Keratinocyte (primary cell): ENCODE measurements at regions not wholly inside any gene's neighbourhood (a gene's known extent, or its start where the extent isn't known, plus 50 kb on each side); places are given as distances from the start of the nearest gene placed in this dataset.

ENCODE experiments used
- DNase-seq: peaks from one replicate; pipeline ENCODE4 v3.0.0-alpha.2; 2011; ENCODE audit warnings: low read depth, missing footprints, low spot score
- FAIRE-seq: peaks from 2 replicates; lab custom pipeline; 2011; peaks lifted over from hg19 to GRCh38; lab: Jason Lieb, UNC
- H2AFZ ChIP-seq: 2 replicates; pipeline ENCODE4 v1.6.0; 2012; ENCODE audit warnings: low read length, control low read depth, inconsistent platforms; ENCODE audit not compliant: control insufficient read depth
- H3K27ac ChIP-seq: 2 replicates; pipeline ENCODE4 v1.5.1; 2011; ENCODE audit warnings: low read length; ENCODE audit not compliant: control insufficient read depth, insufficient read depth
- H3K27me3 ChIP-seq: 3 replicates; pipeline ENCODE4 v1.6.0; 2011; ENCODE audit warnings: low read length; ENCODE audit not compliant: control insufficient read depth, insufficient read depth; ENCODE audit errors: extremely low read depth
- H3K36me3 ChIP-seq, 2 experiments: 2 replicates in 1 of 2; 3 replicates in 1 of 2; pipeline ENCODE4 v1.5.1; 2011; ENCODE audit warnings: low read length in 2 of 2, mild to moderate bottlenecking in 1 of 2; ENCODE audit not compliant: control insufficient read depth in 2 of 2, insufficient read depth in 2 of 2; ENCODE audit errors: extremely low read depth in 1 of 2
- H3K4me1 ChIP-seq: 3 replicates; pipeline ENCODE4 v1.5.1; 2011; ENCODE audit warnings: low read length; ENCODE audit not compliant: control insufficient read depth, insufficient read depth; ENCODE audit errors: extremely low read depth
- H3K4me2 ChIP-seq: 3 replicates; pipeline ENCODE4 v1.6.0; 2011; ENCODE audit warnings: low read depth, low read length; ENCODE audit not compliant: control insufficient read depth, insufficient read depth; ENCODE audit errors: extremely low read depth
- H3K4me3 ChIP-seq, 3 experiments: fragments of 200-600 bp in 1 of 3; sonication (generic) in 1 of 3; 2 replicates in 2 of 3; 3 replicates in 1 of 3; pipeline ENCODE4 v1.5.1; 2011 to 2016; ENCODE audit warnings: low read length in 3 of 3, mild to moderate bottlenecking in 3 of 3, control low read depth in 2 of 3, inconsistent platforms in 1 of 3, low read depth in 1 of 3, mixed read lengths in 1 of 3, mixed run types in 1 of 3, moderate library complexity in 1 of 3; ENCODE audit not compliant: control insufficient read depth in 2 of 3, insufficient read depth in 2 of 3; ENCODE audit errors: extremely low read depth in 1 of 3
- H3K79me2 ChIP-seq: 2 replicates; pipeline ENCODE4 v1.6.0; 2012; ENCODE audit warnings: low read length; ENCODE audit not compliant: control insufficient read depth, insufficient read depth
- H3K9ac ChIP-seq: 3 replicates; pipeline ENCODE4 v1.6.0; 2011; ENCODE audit warnings: low read length; ENCODE audit not compliant: control insufficient read depth, insufficient read depth; ENCODE audit errors: extremely low read depth
- H3K9me1 ChIP-seq: 3 replicates; pipeline ENCODE4 v1.6.0; 2011; ENCODE audit warnings: low read length; ENCODE audit not compliant: control insufficient read depth, insufficient read depth; ENCODE audit errors: extremely low read depth
- H3K9me3 ChIP-seq: 2 replicates; pipeline ENCODE4 v1.5.1; 2012; ENCODE audit warnings: low read depth, low read length; ENCODE audit not compliant: control insufficient read depth
- H4K20me1 ChIP-seq: 3 replicates; pipeline ENCODE4 v1.6.0; 2011; ENCODE audit warnings: low read length; ENCODE audit not compliant: control insufficient read depth, insufficient read depth; ENCODE audit errors: extremely low read depth
- CTCF ChIP-seq, 3 experiments: IDR thresholded peaks in 1 of 3; conservative IDR thresholded peaks in 1 of 3; optimal IDR thresholded peaks in 1 of 3; 2 replicates in 2 of 3; 3 replicates in 1 of 3; pipeline versions ENCODE3 to v1.5.1; 2011; ENCODE audit warnings: low read length in 3 of 3, mild to moderate bottlenecking in 3 of 3, moderate library complexity in 2 of 3, control low read depth in 1 of 3, inconsistent platforms in 1 of 3; ENCODE audit not compliant: insufficient read depth in 2 of 3; ENCODE audit errors: extremely low read depth in 1 of 3
- EZH2 ChIP-seq: IDR thresholded peaks from one replicate; pipeline ENCODE4 v1.6.1; 2012; ENCODE audit warnings: inconsistent platforms, mild to moderate bottlenecking, low read length, moderate library complexity
- dilution Hi-C: fragments of 300-500 bp; cut with MboI; formaldehyde crosslinking; loops from one replicate; pipeline ENCODE4 v1.7.0; 2020; ENCODE audit warnings: low sequenced_read_pairs; ENCODE audit not compliant: extremely low pct_ligation_motif_present

- Histone ChIP-seq H2AFZ (no peak overlapping the region), H3K4me3 (no peak overlapping the region), H3K9me3 (no peaks in the 10 kb centered on the region), H4K20me1 (no peaks in the 10 kb centered on the region), H3K4me2 (no peak overlapping the region), H3K36me3 (no peaks in the 10 kb centered on the region), H3K79me2 (no peaks in the 10 kb centered on the region), H3K4me1 (no peaks in the 10 kb centered on the region), H3K27me3 (no peaks in the 10 kb centered on the region), H3K9ac (no peak overlapping the region), H3K27ac (no peak overlapping the region), H3K9me1 (no peaks in the 10 kb centered on the region)
- FAIRE-seq = no peak
- dilution Hi-C loops = no loop called here
- no peak for TF ChIP-seq CTCF (optimal IDR thresholded peaks at IDR 0.05 in 1 of 3, IDR thresholded peaks at IDR 0.05 in 1 of 3, conservative IDR thresholded peaks at IDR 0.05 in 1 of 3; ENCODE audit: extremely low read depth in 1 of 3, insufficient read depth in 2 of 3, low read length in 3 of 3)
- no peak for TF ChIP-seq EZH2
- no peak for DNase-seq
These were observed 355.1 kb downstream of the USP25 start for GRCh38 chr21:16084776-16085364.

- H3K27ac ChIP-seq = no peak overlapping the region
- no peak overlapping the region for H3K4me3 ChIP-seq
- no peak for DNase-seq
- H3K4me2 ChIP-seq = no peak overlapping the region
- no peaks in the 10 kb centered on the region for H3K4me1 ChIP-seq
- no peaks in the 10 kb centered on the region for H3K9me3 ChIP-seq
- TF ChIP-seq EZH2 (no peak), CTCF (optimal IDR thresholded peaks at IDR 0.05 in 1 of 3, IDR thresholded peaks at IDR 0.05 in 1 of 3, conservative IDR thresholded peaks at IDR 0.05 in 1 of 3; ENCODE audit: extremely low read depth in 1 of 3, insufficient read depth in 2 of 3, low read length in 3 of 3) (no peak)
- FAIRE-seq = no peak
- H3K9ac ChIP-seq = no peak overlapping the region
- H3K27me3 ChIP-seq = no peaks in the 10 kb centered on the region
- H3K36me3 ChIP-seq = no peaks in the 10 kb centered on the region
- no peak overlapping the region for H2AFZ ChIP-seq
- dilution Hi-C loops = no loop called here
- no peaks in the 10 kb centered on the region for H4K20me1 ChIP-seq
- H3K9me1 ChIP-seq = no peaks in the 10 kb centered on the region
- H3K79me2 ChIP-seq = no peaks in the 10 kb centered on the region
These were observed 355.6 kb downstream of the USP25 start for GRCh38 chr21:16085421-16085820.
